GM19463 (cell line): ENCODE measurements at regions not wholly inside any gene's neighbourhood (a gene's known extent, or its start where the extent isn't known, plus 50 kb on each side); places are given as distances from the start of the nearest gene placed in this dataset.
"Not testable (repeated sequence)": the region's sequence is repeated elsewhere in the genome, so short reads cannot be mapped to it uniquely, and the experiment has no call there.

Experiments
- ATAC-seq: cut with Tn5 transposase; IDR thresholded peaks from one replicate; pipeline ENCODE4 v1.9.1; 2021; ENCODE audit warnings: mild to moderate bottlenecking, moderate library complexity; ENCODE audit not compliant: unreplicated experiment

DNA sequence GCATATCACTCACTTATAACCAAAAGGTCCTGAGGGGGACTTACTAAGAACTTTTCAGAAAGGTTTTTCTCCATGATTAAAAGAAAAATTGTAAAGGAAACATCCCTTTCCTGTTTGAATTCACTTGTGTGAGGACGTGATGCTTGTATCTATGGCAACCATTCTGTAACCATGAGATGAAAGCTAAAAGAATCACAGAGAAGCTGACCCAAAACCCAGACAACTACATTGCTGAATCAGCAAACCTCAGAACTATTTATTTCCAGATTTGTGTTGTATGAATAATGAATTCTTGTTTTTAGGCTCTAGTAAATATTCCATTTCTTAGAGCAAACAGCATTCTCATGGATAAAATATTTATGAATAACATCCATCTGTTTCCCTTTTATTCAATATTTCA lies 91.2 kb downstream of the RCHY1 start:
- no peak for ATAC-seq

DNA sequence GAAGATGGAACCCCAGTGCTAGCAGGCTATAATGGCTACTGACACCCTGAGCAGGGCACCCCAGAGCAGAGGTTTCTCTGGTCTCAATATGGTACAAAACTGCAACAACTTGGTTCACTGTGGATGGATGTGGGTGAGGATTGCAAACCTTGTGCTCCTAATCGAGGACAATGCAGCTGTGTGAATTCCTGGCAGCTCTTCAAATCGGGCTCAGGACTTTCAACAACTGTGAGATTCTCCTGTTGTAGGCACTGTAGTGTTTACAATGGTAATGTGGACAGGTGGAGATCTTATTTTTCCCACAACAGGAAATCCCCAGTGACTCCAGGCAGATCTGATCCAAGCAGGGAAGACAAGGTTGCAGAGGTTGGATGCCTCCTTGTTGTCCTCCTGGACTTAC lies 101.5 kb downstream of the RCHY1 start:
- no peak for ATAC-seq

DNA sequence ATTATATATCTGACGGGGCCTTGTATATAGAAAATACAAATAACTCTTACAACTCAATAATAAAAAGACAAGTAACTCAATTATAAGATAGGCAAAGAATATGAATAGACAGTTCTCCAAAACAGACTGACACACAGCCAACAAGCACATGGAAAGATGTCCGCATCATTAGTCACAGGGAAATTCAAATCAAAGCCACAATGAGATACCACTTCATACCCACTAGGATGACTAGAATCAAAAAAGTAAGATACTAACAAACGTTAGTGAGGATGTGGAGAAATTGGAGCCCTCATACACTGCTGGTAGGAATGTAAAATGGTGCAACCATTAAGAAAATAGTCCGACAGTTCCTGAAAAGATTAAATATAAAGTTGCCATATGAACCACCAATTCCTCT lies 115.7 kb downstream of the RCHY1 start:
- no peak for ATAC-seq

DNA sequence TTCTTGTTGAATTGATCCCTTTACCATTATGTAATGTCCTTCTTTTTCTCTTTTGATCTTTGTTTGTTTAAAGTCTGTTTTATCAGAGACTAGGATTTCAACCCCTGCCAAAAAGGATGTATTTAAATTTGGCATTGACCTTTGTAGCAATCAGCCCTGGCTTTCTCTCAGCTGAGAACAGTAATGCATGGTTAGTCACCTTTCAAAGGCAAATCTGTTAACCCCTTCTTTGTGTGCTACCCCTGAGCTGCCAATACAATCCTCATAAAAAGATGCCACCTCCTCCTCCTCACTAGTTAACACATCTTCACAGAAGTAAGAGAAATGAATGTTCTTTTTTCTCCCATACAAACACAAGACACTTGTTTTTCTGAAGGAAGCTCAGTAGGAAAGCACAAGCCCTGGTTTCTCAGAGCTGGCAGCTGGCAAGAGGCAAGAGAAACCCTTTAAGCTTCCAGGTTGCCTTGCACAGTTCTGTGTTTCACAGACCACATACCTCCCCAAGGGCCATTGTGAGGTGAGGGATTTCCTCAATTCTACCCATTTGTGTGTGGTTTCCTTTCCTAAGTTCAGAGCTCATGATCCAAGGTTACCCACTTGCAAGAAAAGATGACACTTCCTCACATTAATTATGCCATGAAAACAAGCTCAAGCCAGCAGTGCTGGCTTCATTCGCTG lies 122.6 kb downstream of the RCHY1 start:
- ATAC-seq = no peak

DNA sequence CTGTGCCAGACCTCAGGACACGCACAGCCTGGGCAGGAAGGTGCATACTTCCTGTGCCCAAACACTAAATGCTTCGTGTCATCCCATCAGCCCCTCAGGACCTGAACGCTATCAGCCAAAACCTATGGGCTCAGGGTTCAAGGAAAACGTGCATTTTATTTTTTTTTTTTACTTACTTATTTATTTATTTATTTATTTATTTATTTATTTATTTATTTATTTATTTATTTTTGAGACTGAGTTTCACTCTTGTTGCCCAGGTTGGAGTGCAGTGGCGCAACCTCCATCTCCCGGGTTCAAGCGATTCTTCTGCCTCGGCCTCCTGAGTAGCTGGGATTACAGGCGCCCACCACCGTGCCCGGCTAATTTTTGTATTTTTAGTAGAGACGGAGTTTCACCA lies 127.8 kb downstream of the RCHY1 start:
- not testable (repeated sequence) for ATAC-seq

DNA sequence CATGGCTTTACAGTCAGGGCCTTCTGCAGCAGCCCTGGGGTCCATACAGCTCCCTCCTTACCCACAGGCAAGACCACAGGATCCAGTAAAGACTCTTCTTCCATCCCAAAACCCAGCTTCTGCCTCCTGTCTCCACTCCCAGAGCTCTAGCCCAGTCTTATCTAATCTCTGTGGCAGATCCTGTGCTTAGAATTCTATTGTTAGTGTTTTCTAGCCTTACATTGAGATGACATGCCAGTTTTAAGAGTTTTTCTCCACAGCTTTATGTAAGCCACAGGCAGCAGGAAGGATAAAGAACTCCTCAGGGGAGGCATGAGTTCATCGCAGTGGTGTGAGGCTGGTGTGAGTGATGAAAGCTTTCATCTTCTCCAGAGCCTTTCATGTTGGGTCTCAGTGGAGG lies 129.1 kb downstream of the RCHY1 start:
- no peak for ATAC-seq

DNA sequence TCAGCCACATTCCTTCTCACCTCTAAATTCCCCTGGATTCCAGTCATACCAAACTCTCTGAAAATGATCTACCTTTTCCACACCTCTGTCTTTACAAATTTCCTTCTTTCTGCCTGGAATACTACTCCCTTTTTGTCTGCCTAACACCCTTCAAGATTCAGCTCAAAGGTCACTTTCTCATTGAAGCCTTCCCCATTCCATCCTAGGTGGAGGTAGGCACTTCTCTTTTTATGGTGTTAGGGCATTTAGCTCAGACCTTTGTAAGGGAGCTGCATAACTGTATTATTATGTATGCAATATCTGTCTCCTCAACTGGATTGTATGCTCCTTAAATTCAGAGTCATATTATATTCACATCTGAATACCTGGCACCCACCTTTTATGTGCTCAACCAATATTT lies 137.7 kb downstream of the RCHY1 start:
- ATAC-seq = no peak

DNA sequence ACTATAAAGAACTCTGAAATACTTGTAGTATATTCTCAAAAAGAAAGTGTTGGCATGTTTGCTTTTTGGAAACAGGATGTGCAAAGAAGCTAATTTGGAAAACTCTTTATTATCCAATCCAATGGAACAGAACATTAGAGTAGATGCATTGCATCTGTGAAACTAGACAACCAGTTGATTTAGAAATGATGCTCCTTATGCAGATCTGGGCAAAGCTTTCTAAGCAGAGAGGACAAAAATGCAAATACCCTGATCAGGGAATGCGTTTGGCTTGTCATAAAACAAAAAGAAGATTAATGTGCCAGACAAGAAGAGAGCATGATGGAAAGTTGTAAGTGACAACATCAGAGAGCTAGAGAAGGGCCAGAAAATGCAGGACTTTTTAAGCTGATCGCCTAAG lies 142.3 kb downstream of the RCHY1 start:
- no peak for ATAC-seq

DNA sequence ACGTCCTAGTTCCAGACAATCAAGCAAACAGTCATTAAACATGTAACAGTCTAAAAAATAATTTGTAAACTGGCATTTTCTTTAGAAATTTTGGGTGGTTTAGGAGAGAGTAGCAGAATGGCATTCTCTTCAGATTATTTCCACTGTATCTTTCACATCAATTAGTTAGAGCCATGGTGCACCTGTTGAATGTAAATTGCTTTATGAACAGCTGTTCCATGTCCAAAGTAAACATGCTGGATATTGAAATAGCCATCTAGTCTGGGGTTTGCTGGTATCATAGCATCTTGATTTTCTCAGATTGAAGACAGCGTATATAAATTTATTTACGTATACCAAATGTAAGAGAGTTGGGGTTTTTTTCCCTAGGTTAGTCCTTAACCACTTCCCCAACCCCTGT lies 143.6 kb downstream of the RCHY1 start:
- no peak for ATAC-seq

DNA sequence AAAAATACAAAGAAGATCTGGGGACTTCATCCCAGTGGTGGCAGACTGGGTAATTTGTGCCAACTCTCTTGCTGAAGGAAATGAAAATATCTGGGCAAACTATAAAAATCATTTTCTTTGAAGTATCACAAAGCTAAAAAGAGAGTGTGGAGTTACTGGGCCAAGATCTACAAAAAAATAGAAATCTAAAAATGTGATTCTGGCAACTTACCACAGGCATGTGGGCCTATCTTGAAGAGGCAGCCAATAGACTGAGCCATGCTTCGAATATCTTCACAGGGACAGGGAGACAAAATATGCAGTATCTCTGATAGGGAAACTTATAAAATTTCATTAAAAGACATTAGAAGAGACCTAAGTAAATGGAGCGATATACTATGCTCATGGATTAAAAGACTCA lies 168.8 kb downstream of the RCHY1 start:
- no peak for ATAC-seq

DNA sequence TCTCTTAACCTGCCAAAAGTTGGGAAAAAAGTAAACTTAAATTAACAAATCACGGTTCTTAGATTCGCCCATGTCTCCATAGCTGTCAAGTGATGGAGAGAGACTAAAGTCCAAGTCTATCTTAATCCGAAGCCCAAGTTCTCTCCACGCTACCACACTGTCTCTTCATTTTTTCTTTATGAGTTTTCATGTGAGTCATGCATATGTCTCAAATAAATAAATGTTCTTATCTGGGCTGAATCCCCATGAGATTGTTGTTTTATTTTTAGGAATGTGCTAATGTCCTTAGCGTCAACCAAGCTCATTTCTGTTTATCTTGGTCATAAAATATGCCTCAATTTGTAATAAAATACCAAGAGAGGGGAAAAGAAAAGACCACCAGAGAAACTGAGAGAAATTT lies 169.3 kb downstream of the RCHY1 start:
- ATAC-seq = no peak

DNA sequence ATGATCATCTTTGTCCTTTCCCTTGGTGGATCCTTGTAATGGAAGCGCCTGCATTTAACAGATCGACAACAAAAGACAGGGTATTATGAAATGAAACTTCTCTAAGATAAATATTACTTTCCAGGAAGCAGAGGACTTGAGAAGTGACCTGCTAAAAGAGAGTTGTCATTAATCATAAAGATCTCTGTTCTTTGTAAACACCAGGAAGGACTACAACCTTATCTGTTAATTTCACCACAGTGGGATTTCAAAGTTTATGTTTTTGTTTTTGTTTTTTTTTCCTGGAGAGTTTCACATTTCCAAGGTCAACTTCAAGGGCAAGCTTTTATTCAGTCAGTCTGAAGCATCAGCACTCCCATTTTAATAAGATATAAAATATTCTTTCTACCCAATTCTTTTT lies 170.9 kb downstream of the RCHY1 start:
- ATAC-seq = no peak

DNA sequence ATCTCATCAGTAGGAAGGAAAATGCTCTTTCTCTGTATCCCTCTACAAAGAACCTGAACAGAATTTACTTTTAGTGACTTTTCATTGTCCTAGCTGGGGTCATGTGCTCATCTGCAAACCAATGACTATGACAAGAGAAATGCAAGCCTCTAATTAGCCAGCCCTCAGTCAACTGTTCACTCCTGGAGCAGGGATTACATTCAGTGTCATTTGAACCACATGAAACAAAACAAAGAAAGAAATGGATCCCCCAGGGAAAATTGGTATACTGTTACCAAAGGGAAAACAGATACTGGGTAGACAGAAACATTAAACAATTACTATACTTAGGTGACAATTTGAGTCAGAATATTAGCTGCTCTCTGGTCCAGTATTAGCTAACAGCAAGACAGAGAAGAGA lies 173.6 kb downstream of the RCHY1 start:
- no peak for ATAC-seq

DNA sequence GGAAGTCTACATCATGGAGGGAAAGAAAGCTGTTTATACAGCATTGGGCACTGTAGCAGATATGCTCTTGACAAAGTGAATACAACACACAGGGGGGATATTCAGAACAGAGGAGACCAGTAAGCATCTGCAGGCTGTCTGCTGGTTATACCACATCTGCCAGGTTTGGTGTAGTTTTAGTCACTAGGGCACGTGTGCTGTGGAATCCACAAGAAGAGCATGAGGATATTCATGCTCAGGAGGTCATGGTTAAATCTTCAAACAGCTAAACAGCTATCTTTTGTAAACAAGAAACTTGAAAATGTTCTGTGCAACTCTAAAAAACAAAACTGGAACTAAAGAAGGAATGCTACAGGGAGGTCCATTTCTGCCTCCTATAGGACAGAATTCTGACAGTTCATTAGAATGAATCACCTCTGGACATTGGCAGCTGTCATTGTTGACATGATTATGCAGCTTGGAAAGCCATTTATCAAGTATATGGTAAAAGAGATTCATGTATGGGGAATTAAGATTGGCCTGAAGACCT lies 175.8 kb downstream of the RCHY1 start:
- no peak for ATAC-seq

DNA sequence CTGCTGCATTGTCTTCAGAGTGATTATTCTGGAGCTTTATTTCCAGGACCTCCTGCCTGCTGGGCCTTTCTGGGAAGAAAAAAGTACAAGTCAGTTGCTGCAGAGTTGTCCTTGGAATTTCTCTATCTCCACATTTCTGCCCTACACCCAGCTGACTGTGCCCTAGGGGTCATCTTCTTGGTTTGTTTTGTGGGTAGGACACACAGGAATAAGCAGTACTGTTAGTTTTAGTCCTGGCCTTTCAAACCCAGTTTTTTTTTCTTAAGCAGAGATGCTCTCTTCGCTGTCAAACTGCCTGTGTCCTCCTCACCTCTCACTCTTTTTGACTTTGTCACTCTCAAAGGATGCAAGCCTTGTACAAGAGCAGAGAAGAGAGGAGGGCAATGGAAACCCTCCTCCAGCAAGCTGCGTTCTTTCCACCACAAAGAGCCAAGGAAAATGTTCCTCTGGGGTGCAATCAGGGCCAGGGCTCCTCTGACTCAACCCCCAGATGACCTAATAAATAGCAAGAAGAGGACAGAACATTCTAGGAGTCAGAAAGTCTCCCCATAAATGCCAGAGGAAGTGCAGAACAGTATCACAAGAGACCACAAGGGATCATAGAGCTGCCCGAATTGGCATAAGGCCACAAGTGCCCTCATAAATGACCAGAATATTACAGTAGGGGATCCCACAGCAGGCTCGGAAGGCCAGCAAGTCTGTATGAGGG lies 186.2 kb downstream of the RCHY1 start:
- ATAC-seq = no peak

DNA sequence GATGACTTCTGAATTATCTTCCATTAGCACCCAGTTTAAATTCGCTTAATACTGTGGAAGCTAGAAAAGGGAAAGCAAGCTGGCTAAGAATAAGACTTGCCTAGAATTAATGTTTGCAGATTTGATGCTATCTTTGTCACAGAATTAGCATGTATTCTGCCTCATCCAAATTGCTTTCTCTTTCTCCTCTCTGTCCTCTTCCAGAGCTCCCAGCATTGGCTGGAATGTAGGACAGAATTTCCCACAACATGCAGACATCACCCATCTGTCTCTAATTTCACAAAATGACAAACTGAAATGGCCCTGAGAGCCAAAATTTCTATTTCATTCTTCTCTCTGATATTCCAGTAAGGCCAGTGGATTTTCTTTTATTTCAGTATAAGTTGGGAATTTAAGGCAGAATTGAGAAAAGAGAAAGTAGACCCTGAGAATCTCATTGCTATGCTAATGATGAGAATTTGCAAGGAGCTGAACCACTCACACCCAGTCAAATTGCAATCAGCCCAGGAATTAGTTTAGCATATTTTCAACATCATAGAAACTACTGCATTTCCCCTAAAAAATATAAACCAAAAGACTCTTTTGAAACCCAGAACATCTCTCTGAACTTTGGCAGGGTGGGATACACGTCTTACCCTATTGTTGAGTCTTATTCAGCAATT lies 188.8 kb downstream of the RCHY1 start:
- no peak for ATAC-seq

DNA sequence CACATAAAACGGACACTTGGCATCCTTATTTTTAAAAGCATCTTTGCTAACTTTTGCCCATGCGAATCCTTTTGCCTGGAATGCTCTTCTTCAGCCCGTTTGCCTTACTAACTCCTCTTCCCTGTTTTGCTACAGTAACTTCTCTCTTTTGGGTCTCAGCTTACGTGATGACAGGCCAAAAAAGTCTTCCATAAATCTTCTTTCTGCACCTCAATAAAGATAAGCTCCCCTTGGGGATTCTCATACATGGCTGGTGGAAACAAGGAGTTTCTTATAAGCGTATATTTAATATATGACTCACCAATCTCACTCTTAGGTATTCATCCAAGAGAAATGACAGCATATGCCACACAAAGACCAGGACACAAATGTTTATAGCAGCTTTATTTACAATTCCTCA lies 192.7 kb downstream of the RCHY1 start:
- no peak for ATAC-seq

DNA sequence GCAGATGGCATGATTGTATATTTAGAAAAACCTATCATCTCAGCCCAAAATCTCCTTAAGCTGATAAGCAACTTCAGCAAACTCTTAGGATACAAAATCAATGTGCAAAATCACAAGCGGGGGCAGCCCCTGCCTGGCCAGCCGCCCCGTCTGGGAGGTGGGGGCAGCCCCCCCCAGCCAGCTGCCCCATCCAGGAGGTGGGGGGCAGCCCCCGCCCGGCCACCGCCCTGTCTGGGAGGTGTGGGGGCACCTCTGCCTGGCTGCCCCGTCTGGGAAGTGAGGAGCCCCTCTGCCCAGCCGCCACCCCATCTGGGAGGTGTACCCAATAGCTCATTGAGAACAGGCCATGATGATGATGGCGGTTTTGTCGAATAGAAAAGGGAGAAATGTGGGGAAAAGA lies 196.6 kb downstream of the RCHY1 start:
- ATAC-seq = not testable (repeated sequence)

DNA sequence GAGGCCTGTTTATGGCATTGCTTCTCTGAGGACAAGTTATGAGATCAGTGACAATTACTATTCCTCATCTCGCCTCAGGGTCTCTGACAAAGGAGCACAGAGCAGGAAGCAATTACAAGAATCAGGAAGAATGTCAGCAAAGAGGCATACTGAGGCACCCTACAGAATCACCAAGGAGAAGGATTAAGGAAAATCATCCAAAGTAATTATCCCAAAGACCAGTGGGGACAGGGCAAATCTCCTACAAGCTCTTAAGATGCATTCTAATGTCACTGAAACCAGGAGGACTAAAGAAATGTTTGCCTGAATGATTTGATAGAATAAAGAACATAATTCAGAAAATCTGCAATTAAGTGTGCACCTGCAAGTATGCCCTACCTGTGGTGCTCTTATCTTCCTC lies 206.2 kb downstream of the RCHY1 start:
- ATAC-seq = no peak

DNA sequence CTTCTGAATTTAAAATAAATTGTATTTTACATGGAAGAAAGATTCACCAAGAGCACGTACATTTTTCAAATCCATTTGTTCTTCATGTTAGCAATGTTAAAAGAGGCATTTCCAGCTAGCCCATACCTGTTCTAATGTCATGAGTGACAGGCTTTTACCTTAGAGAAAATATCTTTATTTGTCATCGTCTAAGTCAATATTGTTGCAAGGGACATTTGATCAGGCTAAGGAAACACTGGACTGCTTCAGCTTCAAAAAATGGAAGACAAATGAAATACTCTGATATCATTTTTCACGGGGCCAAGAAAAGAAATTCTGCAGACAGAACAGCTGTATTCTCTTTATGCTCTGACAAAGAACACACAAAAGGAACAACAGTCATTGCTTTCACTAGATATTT lies 207.7 kb downstream of the RCHY1 start:
- ATAC-seq = no peak

DNA sequence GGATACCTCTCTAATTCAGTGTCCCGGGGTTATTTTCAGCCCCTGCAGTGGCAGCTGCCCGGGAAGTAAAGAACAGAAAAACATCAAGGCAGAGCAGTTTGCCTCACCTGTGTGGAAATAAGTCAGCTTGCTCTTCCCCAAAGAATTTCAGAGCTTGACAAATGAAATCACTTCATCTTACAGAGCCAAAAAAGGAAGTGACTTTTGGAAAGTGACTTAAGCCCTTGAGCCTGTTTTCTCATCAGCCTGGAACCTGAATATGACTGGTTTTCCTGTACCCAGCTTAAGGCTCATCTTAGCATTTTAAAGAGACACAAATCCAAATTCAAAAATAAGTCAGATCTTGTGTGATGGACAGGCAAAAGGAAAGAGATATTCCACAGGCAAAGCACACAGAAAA lies 211.6 kb downstream of the RCHY1 start:
- no peak for ATAC-seq

DNA sequence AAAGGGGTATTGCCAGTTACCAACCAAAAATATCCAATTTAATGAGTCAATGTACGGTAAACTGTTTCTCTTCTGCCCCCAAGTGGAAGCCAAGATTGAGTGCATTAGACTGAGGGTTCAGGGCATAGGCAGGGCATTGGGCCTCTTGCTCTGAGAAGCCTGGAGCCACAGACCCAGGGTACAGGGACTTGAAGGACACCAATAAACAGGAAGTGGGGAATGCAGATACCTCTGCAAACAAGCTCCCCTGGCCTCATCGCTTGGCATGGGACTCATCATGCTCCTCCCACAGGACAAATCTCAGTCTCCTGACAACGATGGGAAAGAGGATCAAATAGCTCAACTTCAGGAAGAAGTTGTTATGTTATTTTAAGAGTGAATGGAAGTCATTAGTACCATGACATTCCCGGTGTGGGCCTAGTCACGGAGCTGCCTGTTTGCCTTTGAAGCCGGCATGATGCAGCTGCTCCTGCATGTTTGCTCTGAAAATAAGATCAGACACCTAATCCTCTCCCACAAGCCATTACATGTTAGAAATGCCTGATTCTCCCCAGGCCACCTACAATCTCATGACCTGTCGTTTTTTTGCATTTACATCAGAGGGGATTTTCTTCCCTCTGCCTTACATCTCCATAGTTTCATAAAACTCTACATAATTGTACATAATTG lies 224.2 kb downstream of the RCHY1 start:
- no peak for ATAC-seq
